HG03521 (cell line): ENCODE measurements at regions not wholly inside any gene's neighbourhood (a gene's known extent, or its start where the extent isn't known, plus 50 kb on each side); places are given as distances from the start of the nearest gene placed in this dataset.

ENCODE experiments used
- ATAC-seq: cut with Tn5 transposase; IDR thresholded peaks from one replicate; pipeline ENCODE4 v1.9.1; 2021; ENCODE audit warnings: mild to moderate bottlenecking, moderate library complexity; ENCODE audit not compliant: unreplicated experiment

DNA sequence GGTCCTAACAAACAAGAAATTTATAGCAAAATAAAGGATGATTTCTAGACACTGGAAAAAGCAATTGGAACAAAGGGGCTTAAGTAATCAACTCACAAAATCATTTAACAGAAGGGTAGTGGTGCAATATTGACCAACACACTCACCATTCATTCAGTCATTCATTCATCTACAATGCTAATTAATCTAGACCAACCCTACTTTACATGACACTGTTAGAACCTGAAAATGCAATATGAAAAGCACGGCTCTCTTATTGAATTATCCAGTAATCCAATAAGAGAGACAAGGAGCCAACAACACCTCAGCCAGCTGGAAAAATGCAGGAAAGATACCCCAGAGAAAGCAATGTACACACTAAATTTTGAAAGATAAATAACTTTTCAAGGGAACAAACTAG is 310.8 kb upstream of the NR5A2 start:
- ATAC-seq: no peak

DNA sequence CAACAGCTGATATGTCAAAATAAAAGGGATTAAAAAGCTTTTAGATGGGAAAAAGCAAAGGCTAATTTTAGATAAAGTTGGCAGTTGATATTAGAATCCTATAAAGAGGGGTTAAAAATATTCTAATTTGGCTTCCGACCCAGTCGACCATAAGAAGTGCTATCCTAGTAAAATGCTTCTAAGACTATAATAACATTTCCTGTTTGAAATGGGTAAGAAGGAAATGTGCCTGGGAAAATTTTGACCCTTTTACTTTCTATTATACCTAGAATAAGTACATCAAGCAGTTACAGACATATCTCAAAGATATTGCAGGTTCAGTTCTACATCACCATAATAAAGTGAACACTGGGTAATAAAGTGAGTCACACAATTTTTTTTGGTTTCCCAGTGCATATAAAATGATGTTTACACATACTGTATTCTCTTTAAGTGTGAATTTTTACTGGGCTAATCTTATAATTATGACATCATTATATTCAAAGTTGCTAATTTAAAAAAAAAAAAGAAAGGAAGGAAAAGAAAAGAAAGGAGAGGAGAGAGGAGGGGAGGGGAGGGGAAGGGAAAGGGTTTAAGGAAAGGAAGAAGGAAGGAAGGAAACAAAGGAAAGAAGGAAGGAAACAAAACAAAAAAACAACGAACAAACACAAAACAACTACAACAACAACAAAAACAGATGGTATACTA is 308.2 kb upstream of the NR5A2 start:
- ATAC-seq: no peak

DNA sequence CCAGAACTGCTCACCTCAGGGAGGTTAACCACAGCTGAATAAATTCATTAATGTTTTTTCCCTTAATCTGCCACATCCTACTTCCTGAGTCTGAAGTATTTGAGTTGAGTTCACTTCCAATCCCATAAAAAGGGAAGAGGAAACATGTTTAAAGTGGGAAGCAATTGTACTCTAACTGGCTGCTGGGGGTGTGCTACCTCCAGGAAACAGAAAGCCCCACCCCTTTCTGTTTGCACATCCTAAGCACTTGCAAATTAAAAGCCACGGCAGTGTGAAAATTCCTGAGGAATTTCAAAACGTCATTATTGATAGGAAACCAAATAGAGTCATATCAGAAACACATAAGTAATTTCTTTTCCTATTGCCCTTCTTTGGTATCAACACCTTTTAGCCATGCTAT is 307.0 kb upstream of the NR5A2 start:
- no peak for ATAC-seq

DNA sequence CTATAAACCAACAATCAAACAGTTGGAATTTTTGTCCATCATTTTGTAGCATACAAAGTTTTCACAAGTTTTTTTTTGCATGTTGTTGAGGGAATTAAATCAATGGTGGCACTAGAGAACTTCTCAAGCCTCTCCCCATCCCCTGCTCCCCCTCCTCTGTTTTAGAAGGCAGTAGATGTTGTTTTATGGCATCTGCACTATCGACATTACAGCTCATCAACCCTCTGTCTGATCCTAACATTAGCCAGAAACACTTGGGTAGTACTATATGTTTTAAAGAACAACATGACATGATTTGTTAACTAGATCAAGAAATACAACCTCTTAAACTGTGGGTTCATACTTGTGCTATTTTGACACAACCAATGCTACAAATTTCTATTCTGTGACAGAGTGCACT is 306.5 kb upstream of the NR5A2 start:
- ATAC-seq: no peak

DNA sequence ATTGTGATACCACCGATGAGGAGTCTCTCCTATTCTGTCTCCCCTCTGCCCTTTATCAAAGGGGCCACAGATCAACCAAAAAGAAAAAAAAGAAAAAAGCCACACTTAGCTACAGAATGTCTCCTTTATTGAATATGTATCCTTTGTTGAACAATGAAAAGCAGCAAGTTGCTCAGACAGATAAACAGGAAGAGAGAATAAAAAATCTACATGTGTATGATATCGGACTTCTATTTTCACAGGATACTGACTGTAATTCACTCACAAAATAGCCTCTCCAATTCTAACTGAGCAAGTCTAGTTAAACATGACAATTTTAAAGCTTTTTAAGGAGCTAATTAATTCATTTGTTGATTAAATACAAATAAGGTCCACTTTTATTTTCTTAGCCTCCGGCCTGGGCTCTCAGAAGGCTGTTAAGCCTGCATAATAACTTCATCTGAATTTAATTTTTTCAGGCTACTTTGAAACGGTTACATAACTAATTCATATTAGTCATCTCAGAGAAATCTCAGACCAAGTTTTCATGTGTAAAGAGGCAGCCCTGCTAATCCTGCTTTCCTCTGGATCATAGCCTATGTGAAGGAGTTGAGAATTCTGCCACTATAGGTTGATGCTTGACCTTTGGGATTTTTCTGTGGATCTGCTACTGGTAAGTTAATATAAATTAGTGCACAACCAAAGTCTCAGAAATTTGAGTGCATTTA is 304.1 kb upstream of the NR5A2 start:
- ATAC-seq: no peak

DNA sequence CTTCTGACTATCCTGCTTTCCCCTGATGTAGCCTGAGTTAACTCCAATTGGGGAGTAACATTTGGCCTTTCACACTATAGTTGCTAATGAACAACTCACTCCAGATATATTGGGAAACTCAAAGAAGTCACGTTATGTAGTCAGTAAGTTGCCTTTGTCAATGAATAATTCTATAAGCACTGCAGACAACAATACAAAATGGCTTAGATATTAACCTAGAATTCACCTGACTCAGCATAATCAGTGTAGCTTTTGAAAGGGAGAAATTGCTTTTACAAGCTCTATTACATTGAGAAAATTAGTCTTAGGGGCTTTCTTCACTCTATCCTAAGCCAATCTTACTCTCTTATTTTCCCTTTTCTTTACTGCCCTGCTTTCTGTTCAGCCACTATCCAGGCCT is 303.5 kb upstream of the NR5A2 start:
- ATAC-seq: no peak

DNA sequence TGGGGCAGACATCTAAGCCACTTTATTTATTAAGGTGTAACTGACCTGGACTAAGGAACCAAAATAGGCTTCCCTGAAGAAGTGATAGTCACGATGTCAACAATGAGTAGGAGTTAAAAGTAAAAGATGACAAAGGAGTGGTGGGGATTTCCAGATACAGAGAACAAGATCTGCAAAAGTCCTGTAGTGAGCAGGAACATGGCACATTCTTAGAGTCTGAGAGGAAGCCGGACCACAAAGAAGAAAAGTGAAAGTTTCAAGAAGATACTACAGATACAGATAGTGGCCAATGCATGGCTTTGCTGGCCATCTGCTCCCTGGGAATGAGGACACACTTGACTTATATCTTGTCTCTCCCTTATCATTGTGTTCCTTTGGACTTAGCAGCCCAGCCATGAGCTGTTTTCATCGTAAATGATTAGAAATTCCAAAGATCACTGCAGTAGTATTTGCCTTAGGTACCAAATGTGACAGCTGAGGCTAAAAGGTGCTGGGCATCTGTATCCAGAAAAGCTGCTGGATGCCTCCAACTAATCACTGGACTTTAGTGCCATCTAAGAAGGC is 302.4 kb upstream of the NR5A2 start:
- peak; percentile 56 for ATAC-seq

DNA sequence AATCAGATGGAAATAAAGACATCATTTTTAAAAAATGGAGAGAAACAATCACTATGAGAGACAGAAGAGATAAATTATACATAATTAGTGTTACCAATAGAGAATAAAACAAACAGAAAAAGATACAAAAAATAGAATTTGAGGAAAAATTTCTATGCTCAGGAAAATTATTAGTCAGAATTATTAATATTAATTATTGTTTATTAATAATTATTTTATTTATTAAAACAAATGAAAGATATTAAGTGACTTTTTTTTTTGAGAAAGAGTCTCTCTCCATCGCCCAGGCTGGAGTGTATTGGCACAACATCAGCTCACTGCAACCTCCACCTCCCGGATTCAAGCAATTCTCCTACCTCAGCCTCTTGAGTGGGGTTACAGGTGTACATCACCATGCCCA is 299.8 kb upstream of the NR5A2 start:
- ATAC-seq: no peak

DNA sequence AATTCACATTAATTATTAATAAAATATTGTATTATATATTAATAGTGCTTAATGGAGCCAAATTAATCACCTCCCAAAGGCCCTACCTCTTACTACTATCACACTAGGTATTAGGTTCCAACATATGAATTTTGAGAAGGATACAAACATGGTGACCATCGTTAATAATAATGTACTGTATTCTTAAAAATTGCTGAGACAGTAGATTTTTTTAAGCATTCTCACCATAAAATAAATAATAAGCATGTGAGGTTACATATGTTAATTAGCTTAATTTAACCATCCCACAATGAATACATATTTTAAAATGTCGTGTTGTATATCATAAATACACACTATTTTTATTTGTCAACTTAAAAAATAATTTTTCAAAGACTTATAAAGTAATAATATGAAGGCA is 299.2 kb upstream of the NR5A2 start:
- no peak for ATAC-seq

DNA sequence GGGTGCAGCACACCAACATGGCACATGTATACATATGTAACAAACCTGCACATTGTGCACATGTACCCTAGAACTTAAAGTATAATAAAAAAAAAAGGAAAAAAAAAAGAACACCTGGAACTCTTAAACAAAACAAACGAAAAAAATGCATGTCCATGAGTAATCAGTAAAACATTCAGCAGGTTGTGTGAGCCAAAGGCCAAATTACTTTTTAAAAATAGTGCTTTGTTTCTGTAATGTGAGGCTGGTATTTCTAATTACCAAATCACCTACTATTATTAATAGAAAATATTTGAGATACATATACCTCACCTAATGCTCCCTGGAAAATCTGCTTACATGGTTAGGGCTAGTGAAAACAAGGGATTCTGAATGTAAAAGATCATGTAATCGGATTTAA is 294.4 kb upstream of the NR5A2 start:
- ATAC-seq: no peak

DNA sequence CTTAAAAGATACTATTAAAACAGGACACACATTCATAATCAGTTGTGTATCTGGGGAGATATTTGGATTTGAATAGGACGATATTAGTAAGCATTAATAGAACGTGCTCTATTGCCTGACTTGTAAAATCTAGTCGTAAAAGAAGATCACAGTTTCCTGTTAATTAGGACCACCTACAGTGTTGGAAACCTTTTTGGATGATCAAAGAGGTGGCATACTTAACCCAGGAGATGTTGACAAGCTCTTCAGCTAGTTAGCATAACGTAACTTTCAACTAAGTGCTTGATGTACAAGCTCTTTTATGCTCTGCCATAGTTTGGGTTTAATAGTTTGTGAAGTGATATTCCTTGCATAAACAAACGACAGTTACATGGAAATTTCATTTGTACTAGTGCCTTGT is 293.3 kb upstream of the NR5A2 start:
- ATAC-seq: no peak

DNA sequence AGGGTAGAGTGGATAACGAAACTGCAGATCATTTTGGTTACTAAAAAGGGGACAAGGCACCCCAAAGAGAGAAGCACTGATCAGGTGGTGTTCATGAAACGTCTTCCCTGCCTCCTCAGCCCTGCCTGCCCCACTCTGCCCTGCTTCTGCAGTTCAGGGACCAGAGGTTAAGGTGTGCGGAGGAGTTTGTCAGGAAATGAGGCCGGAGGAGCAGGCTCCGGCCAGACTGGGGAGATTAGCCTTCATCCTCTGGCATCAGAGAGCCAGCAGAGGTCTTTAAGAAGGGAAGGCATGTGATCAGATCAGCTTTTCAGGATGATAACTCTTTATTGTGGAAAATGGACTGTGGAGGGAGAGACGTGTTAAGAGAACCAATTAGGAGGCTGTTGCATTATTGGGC is 291.9 kb upstream of the NR5A2 start:
- ATAC-seq: no peak

DNA sequence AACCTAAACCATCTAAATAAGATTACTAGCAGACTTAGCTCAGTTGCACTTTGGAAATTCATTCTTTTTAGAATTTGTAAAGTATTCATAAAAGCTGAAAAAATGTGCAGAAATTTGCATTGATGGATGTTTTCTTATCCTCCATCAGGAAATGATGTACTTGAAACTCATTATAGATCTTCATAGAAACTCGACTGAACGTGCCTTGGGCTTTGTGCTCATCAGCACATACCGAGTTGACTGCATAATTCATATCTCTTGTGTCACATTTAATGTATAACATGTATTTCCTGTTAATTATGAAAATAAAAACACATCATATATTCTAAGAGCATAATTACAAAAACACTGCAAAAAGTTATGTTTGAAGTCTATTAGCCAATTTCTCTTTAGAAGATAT is 290.9 kb upstream of the NR5A2 start:
- ATAC-seq: no peak

DNA sequence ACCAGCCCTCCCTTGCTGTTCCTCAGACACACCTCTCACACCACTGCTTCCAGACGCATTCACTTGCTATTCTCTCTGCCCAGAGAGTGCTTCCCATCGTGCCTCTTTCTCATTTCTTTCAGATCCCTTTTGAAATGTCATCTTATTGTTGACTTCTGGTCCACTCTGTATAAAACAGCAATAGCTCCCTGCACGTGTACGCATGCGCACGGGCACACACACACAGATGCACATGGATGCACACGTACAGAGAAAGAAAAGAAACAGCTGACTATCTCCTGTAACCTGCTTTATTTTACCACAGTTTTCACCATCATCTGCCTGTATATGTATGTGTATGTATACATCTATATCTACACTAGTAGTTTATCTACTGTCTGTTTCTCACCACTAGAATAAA is 285.9 kb upstream of the NR5A2 start:
- ATAC-seq: no peak

DNA sequence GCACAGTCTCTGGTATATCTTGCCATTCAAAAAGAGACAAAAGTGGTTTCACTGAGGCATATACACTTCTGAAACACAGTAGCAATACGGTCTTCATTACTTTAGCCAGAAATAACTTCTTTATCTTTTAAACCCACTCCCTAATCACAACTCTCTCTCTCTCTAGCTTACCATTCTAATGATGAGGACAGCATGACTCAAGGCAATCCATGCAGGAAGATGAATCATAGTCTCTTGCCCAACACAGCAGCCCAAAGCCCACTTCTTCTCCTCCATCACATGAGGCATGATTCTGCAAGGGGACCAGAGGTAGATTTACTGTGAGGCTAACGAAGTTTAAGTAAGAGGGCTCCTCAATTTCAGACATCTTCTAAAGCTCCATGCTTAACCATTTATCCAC is 285.0 kb upstream of the NR5A2 start:
- ATAC-seq: no peak

DNA sequence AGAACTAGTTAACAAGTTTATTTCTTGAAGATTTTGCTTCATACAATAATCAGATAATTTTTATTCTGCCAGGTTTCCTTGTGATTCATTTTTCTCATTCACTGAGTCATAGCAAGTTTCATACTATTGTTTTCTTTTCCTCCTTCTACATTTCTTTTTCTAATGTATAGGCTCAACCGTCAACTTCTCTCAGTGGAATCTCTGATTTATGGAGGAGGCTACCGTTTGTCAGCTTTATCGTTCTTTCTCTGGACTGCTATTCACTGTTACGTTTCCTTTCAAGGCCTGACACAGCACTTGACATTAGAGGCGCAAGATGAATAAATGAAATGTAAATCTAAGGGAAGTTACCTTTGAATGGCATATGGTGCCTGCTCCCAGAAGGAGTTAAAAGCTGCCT is 284.3 kb upstream of the NR5A2 start:
- no peak for ATAC-seq

DNA sequence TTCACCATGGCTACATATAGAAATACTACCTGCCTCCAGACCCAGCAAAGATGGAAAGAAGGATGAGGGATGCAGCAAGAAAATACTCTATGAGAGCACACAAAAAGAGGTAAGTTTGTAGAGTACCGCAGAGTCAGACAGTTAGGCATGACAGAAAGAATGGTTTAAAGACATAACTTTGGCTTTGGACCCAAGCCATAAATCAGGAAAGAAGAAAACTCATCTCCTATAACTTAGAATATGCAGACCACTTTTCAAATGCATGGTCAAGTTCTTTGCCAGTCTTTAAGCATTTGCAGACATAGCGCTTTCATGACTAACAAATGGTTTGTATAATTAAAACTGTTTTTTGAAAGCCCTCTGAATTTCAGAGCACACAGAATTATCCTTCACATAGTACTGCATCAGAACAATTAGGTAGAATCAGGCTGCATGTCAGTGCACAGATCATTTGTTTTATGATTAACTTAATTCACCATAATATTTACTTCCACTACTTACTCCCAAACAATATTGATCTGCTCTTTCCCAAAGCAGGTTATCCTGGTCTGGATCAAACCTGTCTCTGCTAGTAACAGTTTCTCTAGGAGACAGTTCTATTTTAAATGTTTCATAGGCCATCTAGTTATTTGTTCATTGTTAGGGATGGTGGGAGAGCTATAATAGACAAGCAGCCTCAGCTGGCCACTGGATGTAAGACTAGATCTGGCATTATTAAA is 280.7 kb upstream of the NR5A2 start:
- ATAC-seq: no peak

DNA sequence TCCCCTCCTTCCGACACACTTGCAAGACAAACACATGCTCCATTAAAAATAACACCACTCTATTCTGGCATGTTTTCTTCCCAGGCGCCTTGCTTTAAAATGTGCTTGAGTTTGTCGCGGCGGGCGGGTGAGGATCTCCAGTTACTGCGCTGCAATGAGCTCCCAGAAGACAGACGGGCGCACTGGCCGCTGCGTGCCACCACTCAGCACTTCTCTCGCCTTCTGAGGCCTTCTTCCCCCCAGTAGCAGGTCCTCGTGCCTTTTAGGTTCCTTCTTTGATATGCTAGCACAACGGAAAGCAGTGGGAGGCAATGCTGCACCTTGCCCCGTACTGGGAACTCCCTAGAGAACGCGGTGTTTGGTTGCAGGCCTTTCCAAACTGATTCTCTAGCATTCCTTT is 279.5 kb upstream of the NR5A2 start:
- ATAC-seq: no peak

DNA sequence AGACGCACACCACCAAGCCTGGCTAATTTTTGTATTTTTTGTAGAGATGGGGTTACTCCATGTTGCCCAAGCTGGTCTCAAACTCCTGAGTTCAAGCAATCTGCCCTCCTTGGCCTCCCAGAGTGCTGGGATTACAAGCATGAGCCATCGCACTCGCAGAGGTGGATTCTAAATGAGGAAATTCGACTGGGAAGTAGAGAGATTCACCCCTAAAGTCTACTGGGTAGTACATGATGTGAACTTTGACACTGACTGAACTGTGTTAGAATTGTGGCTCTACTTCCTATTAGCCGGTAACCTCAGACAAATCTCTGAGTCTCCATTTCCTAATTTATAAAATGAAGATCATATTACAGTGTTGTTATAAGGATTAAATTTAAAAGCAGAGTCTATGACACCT is 276.0 kb upstream of the NR5A2 start:
- no peak for ATAC-seq

DNA sequence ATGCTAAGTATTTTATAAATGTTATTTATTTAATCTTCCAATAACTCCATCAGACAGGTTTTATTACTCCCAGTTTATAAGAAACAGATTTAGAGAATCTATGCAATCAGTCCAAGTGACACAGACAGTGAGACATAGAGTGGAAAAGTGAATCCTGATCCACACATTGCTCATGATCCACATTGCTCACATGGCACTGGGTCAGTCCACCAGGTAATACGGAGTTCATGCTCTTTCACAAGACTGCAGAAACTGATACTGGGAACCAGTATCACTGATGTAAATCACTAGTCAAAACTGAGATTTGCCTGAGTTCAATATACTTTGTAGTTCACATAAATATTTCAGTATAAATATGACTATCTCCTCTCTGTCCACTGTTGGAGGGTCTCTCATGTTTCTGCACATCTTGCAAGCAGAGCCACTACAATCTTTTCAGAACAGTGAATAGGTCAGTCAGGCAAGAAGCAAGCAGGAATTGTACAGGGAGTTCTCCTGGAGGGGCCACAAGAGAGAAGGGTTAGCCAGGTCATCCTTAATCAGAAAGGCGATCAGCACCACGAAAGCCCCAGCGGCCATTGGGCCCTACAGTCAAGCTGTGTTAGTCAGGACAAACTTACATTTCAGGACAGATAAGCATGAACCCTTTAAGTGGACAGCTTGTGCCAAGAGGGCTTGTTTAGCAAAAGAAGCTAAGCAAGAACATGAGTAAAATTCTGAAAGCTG is 275.4 kb upstream of the NR5A2 start:
- no peak for ATAC-seq

DNA sequence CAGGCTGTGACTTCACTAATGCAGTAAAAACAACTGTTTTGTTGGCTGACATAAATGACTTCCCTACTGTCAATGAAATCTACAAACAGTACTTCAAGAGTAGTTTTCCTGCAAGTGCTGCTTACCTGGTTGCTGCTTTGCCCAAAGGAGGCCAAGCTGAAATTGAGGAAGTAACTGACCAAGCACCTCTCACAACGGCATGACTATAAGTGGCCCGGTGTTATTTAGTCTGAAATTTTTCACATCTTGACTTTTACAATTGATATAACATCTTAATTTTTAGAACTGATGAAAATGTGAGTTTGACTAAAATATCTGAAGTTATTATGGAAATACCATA is 274.9 kb upstream of the NR5A2 start:
- no peak for ATAC-seq
